ENCODE measurements at regions not wholly inside any gene's neighbourhood (a gene's known extent, or its start where the extent isn't known, plus 50 kb on each side); places are given as distances from the start of the nearest gene placed in this dataset.

DNA sequence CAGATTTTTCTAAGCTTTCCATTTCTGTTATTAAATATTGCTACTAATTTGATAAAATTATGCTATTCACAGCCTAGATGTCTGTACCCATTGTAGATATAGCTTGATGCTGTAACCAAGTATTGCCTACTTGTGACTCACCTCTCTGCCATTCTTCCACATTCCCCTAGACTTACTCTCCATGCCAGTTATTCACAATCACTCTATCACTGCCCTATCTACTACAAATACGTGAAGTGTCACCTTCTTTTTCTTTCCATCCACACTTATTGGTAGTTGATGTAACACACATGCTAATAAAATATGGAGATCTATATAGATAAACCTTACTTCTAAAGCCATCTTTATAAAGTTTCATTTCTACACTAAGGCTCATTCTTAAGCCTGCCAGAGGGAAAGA lies 179.4 kb upstream of the PACRGL start:
- TF ChIP-seq POLR2A (IDR thresholded peaks at IDR 0.05) (no peak), CTCF (IDR thresholded peaks at IDR 0.05) (no peak)
- H3K27me3 ChIP-seq: no peaks in the 10 kb centered on the region
- 75 to 79% methylated on average over 1 of the region's 1 CpG for WGBS, 2 donors
- H3K36me3 ChIP-seq (replicated peaks in 1 of 2; ENCODE audit: insufficient read depth in 1 of 2, low read depth in 2 of 2): no peaks in the 10 kb centered on the region
- no peak for DNase-seq
- H3K9me3 ChIP-seq: no peaks in the 10 kb centered on the region
- H3K4me1 ChIP-seq: no peaks in the 10 kb centered on the region
- no peak overlapping the region for H3K27ac ChIP-seq
- intact Hi-C loops (cut with DNase I): no loop called here
- H3K4me3 ChIP-seq: no peak overlapping the region
- no peak for ATAC-seq

DNA sequence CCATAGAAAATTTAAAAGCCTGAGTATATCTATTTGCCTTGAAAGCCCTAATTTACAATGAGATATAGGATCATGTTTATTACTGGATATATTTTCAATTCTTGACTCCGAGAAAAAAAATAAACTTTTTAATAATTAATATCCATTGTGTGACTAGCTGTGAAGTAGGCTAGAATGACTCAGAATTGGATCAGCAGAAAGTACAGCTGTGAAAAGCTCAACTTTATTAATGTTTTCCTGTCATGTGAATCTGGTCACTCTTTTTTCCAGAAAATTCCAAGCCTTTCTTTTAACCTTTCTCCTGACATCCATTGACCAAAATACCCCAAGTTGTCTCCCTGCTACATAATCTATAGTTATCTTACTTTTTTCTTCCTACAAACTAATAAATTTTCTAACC lies 171.8 kb upstream of the PACRGL start:
- Histone ChIP-seq H3K9me3 (no peaks in the 10 kb centered on the region), H3K27ac (no peak overlapping the region), H3K4me1 (no peaks in the 10 kb centered on the region), H3K4me3 (no peak overlapping the region), H3K36me3 (replicated peaks in 1 of 2; ENCODE audit: insufficient read depth in 1 of 2, low read depth in 2 of 2) (no peaks in the 10 kb centered on the region), H3K27me3 (no peaks in the 10 kb centered on the region)
- DNase-seq (no peak), ATAC-seq (no peak)
- TF ChIP-seq CTCF (IDR thresholded peaks at IDR 0.05) (no peak), POLR2A (IDR thresholded peaks at IDR 0.05) (no peak)
- 82 to 85% methylated on average over 1 of the region's 1 CpG for WGBS, 2 donors
- intact Hi-C loops (cut with DNase I): no loop called here

DNA sequence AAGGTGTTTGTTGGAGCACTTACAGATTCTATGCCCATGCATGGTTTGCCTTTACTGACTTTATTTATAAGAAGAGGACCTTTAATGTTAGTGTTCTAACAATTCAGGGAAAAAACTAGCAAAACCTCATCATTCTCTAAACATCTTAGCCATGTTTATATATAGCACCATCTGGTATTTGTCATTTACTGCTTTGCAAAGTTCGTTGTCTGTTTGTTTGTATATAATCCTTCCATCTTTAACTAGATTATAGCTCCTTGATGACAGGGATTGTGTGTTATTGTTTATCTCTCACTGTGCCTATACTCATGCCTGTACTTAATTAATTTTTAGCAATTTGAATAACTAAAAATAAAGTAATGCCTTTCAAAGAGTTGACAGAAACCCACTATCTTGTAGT lies 170.6 kb upstream of the PACRGL start:
- no peaks in the 10 kb centered on the region for H3K27me3 ChIP-seq
- no peaks in the 10 kb centered on the region for H3K9me3 ChIP-seq
- ATAC-seq (no peak), DNase-seq (no peak)
- no peak overlapping the region for H3K27ac ChIP-seq
- no peaks in the 10 kb centered on the region for H3K4me1 ChIP-seq
- no peaks in the 10 kb centered on the region for H3K36me3 ChIP-seq (replicated peaks in 1 of 2; ENCODE audit: insufficient read depth in 1 of 2, low read depth in 2 of 2)
- TF ChIP-seq POLR2A (IDR thresholded peaks at IDR 0.05) (no peak), CTCF (IDR thresholded peaks at IDR 0.05) (no peak)
- 60 to 63% methylated on average over 1 of the region's 1 CpG for WGBS, 2 donors
- intact Hi-C loops (cut with DNase I): no loop called here
- no peak overlapping the region for H3K4me3 ChIP-seq

- no peak overlapping the region for H3K27ac ChIP-seq
- ATAC-seq: no peak
- intact Hi-C loops (cut with DNase I): no loop called here
Measured at GRCh38 chr4:20532116-20532790, 168.0 kb upstream of the PACRGL start.

More at GRCh38 chr4:20532116-20532790, 168.0 kb upstream of the PACRGL start:
- no peak for TF ChIP-seq POLR2A (IDR thresholded peaks at IDR 0.05)
- no peak for TF ChIP-seq CTCF (IDR thresholded peaks at IDR 0.05)
- 79 to 94% methylated on average over 3 of the region's 3 CpGs for WGBS, 2 donors
- H3K36me3 ChIP-seq (replicated peaks in 1 of 2; ENCODE audit: insufficient read depth in 1 of 2, low read depth in 2 of 2): no peaks in the 10 kb centered on the region
- H3K27me3 ChIP-seq: no peaks in the 10 kb centered on the region
- no peak overlapping the region for H3K4me3 ChIP-seq
- H3K4me1 ChIP-seq: no peaks in the 10 kb centered on the region
- H3K9me3 ChIP-seq: no peaks in the 10 kb centered on the region
- no peak for DNase-seq
